Adrenal gland (tissue), 9 donors: ENCODE measurements at regions not wholly inside any gene's neighbourhood (a gene's known extent, or its start where the extent isn't known, plus 50 kb on each side); places are given as distances from the start of the nearest gene placed in this dataset.

ENCODE experiments used
- DNase-seq, 7 donors: peaks; one replicate each; pipeline ENCODE4 v3.0.0-alpha.2; 2019 to 2020
- H3K27ac ChIP-seq, 5 donors: fragments of 200-600 bp; sonication (generic) in 4 of 5; 1 replicate in 3 of 5; 2 replicates in 2 of 5; pipeline versions ENCODE4 v1.5.1 to v1.8.0; 2016 to 2020; ENCODE audit warnings: mild to moderate bottlenecking in 1 of 5
- H3K27me3 ChIP-seq: fragments of 200-600 bp; 2 replicates; pipeline ENCODE4 v1.8.0; 2021
- H3K36me3 ChIP-seq, 2 donors: fragments of 200-600 bp; replicated peaks in 1 of 2; 1 replicate in 1 of 2; 2 replicates in 1 of 2; pipeline versions ENCODE4 v1.5.1 to v1.8.0; 2018 to 2022
- H3K4me1 ChIP-seq, 2 donors: fragments of 200-600 bp; replicated peaks in 1 of 2; 1 replicate in 1 of 2; 2 replicates in 1 of 2; pipeline versions ENCODE4 v1.5.1 to v1.8.0; 2018 to 2021
- H3K4me3 ChIP-seq, 4 donors: fragments of 200-600 bp; sonication (generic) in 3 of 4; one replicate each; pipeline ENCODE4 v1.5.1; 2016 to 2018
- H3K9me3 ChIP-seq, 3 donors: fragments of 200-600 bp; sonication (generic) in 1 of 3; replicated peaks in 1 of 3; 1 replicate in 2 of 3; 2 replicates in 1 of 3; pipeline versions ENCODE4 v1.5.1 to v1.8.0; 2016 to 2021
- POLR2A ChIP-seq, 2 donors: fragments of 450-650 bp; IDR thresholded peaks; one replicate each; pipeline ENCODE4 v1.6.1; 2017; ENCODE audit warnings: antibody characterized with exemption in 2 of 2, mild to moderate bottlenecking in 2 of 2, moderate library complexity in 1 of 2
- WGBS, 4 donors: extraction: QIAGEN DNeasy Blood & Tissue Kit in 2 of 4; methylation state at CpG; one replicate each; pipeline versions ENCODE4 v1.1.5 to v1.1.7; 2013 to 2017; 5-methylcytosine and 5-hydroxymethylcytosine counted together
- intact Hi-C, 2 donors: fragments of 100-400 bp; cut with DNase I; formaldehyde crosslinking; loops; one replicate each; pipeline versions ENCODE4 v1.14.1 to v1.15.0; 2022 to 2023
- TF ChIP-seq, protein P1 (sequence below), 6 experiments: fragments of 450-650 bp in 4 of 6; fragments of 200-600 bp in 2 of 6; sonication (generic) in 1 of 6; IDR thresholded peaks; 1 replicate in 5 of 6; 2 replicates in 1 of 6; pipeline versions ENCODE4 v1.5.1 to v1.8.0; 2016 to 2021; ENCODE audit warnings: antibody characterized with exemption in 6 of 6, mild to moderate bottlenecking in 2 of 6, moderate library complexity in 1 of 6
- donor health status: healthy with polysubstance abuse.
- donor health status: Bipolar disorder and iron deficiency.
- donor health status: DM: yes; HTN: yes; CAD: no.
- donor health status: DM: no; HTN: no; CAD: no.
- donor health status: DM: no; HTN: no; CAD: no.

DNA sequence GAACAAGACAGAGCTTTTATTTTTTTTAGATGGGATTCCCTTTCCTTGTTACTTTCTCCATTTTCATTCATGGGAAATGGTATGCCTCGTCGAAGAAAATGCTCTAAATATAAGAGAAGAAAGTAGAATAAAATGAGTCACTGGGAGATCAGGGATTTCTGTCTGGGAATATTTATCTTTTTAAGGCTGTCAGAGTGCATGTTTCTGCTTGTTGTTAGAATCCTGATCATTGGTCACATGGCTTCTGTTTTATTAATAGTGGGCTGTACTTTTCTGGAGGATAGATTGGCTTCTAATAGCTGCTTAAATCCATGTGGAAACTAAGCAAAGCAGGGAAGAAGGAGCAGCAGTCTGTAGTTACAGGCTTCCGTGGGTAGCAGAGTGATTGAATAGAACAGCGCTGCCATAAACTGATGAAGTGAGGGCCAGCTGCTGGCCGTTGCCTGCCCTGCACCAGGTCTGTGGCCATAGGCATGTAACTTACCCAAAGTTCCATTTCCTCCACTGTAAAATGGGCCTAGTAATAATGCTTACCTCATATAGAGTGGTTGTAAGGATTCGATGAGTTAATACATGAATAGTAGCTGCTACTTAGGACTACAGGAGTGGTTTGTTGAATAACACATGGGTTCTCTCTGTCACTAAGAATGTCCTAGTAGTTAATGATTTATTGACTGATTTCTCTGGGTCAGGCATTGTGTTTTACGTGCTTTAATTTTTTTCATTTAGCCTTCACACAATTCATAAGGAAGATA is 289.9 kb downstream of the SATB1 start:
- H3K4me1 ChIP-seq, result no peaks in the 10 kb centered on the region
- DNase-seq, result no peak
- no peaks in the 10 kb centered on the region for H3K36me3 ChIP-seq
- intact Hi-C loops, result no loop called here
- TF ChIP-seq POLR2A (IDR thresholded peaks at IDR 0.05), result no peak
- TF ChIP-seq, protein P1, sequence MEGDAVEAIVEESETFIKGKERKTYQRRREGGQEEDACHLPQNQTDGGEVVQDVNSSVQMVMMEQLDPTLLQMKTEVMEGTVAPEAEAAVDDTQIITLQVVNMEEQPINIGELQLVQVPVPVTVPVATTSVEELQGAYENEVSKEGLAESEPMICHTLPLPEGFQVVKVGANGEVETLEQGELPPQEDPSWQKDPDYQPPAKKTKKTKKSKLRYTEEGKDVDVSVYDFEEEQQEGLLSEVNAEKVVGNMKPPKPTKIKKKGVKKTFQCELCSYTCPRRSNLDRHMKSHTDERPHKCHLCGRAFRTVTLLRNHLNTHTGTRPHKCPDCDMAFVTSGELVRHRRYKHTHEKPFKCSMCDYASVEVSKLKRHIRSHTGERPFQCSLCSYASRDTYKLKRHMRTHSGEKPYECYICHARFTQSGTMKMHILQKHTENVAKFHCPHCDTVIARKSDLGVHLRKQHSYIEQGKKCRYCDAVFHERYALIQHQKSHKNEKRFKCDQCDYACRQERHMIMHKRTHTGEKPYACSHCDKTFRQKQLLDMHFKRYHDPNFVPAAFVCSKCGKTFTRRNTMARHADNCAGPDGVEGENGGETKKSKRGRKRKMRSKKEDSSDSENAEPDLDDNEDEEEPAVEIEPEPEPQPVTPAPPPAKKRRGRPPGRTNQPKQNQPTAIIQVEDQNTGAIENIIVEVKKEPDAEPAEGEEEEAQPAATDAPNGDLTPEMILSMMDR (IDR thresholded peaks at IDR 0.05), result no peak
- WGBS, 4 donors, result 84 to 90% (median 85%) methylated on average over 7 of the region's 7 CpGs
- no peaks in the 10 kb centered on the region for H3K27me3 ChIP-seq
- H3K4me3 ChIP-seq, result no peak overlapping the region
- no peak overlapping the region for H3K27ac ChIP-seq
- no peaks in the 10 kb centered on the region for H3K9me3 ChIP-seq

DNA sequence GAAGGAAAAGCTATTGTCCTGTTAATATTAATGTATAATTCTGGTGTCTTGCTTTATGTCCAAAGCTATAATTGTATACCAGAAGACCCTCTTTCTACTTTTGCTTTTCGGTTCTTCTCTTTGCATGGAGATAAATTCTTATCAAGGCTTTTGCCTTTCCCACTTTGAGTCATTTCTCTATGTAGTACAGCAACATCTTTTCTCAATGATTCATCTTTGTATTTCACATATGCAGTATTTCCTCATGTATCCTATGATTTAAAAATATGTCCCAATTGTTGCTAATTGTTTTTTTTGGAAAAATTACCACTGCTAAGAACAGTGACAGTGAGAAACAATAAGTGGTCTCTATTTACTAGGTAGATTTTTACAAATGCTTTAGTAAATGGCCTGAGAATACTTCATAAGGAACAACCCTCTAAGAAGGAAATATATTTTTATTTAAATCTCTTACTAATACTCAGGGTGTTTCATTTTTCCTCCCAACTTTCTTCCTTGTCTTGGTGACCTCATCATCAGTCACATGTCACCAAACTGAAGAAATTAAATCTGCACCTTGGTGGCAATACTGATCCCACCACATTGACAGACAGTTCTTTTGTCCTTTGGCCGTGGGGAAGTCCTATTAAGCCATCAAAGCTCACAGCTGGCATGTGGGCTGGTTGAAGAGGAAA is 290.6 kb downstream of the SATB1 start:
- Histone ChIP-seq H3K36me3 (no peaks in the 10 kb centered on the region), H3K4me3 (no peak overlapping the region), H3K27me3 (no peaks in the 10 kb centered on the region), H3K9me3 (no peaks in the 10 kb centered on the region), H3K27ac (no peak overlapping the region), H3K4me1 (no peaks in the 10 kb centered on the region)
- no peak for TF ChIP-seq POLR2A (IDR thresholded peaks at IDR 0.05)
- TF ChIP-seq, protein P1 (IDR thresholded peaks at IDR 0.05), result no peak
- intact Hi-C loops, result no loop called here
- no peak for DNase-seq
- WGBS, 4 donors, result 60 to 67% (median 64%) methylated on average over 2 of the region's 2 CpGs

DNA sequence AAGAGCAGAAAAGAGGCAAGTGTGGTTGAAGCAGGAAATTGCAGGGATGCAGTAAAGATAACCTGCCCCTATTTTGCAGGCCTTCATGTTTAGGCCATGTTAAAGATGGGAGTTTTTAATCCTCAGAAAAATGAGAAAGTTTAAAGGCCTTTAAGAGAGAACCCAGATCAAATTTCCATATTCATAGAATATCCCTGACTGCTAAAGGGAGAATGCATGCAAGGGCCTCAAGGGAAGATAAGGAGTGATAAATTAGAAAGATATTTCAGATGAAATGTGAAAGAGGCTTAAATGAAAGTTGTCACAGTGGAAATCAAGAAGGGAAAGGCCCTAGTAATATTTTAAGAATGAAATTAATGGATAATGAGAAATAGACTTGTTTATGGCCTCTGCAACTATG is 292.1 kb downstream of the SATB1 start:
- Histone ChIP-seq H3K27ac (no peak overlapping the region), H3K27me3 (no peaks in the 10 kb centered on the region), H3K9me3 (no peaks in the 10 kb centered on the region), H3K4me1 (no peaks in the 10 kb centered on the region), H3K4me3 (no peak overlapping the region), H3K36me3 (no peaks in the 10 kb centered on the region)
- TF ChIP-seq POLR2A (IDR thresholded peaks at IDR 0.05), result no peak
- TF ChIP-seq, protein P1 (IDR thresholded peaks at IDR 0.05), result no peak
- no peak for DNase-seq
- intact Hi-C loops, result no loop called here

DNA sequence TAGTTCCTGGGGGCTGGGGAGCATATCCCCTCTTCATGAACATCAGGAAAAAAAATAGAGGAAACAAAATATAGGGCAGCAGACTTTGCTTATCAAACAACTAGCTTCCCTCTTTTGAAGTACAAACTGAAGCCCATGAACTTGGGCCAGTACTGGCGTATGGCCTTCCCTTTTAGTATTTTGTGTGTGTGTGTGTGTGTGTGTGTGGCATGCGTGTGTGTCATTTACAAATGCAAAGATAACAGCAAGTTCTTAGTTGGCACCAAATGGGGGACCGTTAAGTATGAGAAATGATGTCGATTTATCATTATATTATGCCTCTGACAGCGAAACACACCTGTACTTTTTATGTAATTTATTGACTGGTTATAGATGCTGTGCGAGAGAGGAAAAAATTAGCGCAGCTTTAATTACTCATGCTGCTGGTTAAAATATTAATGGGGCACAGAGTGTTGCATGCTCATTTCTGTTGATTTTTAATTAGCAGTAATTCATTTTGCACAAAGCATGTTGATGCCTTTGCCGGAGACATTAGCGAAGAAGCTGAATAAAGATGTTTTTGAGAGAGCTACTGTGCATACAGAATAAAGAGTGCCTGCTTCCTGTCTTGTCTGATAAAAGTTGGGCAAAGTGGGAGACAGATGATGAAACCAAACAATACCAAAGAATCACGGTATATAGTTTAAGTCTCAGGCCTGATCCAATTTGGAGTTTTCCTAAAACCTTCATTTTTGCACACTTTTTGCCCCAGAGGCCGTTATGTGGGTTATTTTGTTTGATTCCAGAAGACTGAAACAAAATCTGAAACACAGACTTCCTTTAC is 297.1 kb downstream of the SATB1 start:
- Histone ChIP-seq H3K4me1 (no peaks in the 10 kb centered on the region), H3K36me3 (no peaks in the 10 kb centered on the region), H3K4me3 (no peak overlapping the region), H3K9me3 (no peaks in the 10 kb centered on the region), H3K27me3 (no peaks in the 10 kb centered on the region), H3K27ac (no peak overlapping the region)
- 65 to 70% (median 68%) methylated on average over 11 of the region's 11 CpGs for WGBS, 4 donors
- intact Hi-C loops, result no loop called here
- TF ChIP-seq POLR2A (IDR thresholded peaks at IDR 0.05), result no peak
- TF ChIP-seq, protein P1 (IDR thresholded peaks at IDR 0.05), result no peak
- DNase-seq, result no peak
